ENCODE measurements at regions not wholly inside any gene's neighbourhood (a gene's known extent, or its start where the extent isn't known, plus 50 kb on each side); places are given as distances from the start of the nearest gene placed in this dataset.
"Not testable (repeated sequence)": the region's sequence is repeated elsewhere in the genome, so short reads cannot be mapped to it uniquely, and the experiment has no call there.

DNA sequence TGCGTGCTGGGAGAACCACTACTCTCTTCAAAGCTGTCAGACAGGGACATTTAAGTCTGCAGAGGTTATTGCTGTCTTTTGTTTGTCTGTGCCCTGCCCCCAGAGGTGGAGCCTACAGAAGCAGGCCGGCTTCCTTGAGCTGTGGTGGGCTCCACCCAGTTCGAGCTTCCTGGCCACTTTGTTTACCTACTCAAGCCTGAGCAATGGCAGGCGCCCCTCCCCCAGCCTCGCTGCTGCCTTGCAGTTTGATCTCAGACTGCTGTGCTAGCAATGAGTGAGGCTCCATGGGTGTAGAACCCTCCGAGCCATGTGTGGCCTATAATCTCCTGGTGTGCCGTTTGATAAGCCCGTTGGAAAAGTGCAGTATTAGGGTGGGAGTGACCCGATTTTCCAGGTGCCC, 542.5 kb upstream of the KLF4 start:
- TF ChIP-seq ZNF274 (IDR thresholded peaks at IDR 0.05; ENCODE audit: low read depth, low read length); SUZ12 (IDR thresholded peaks at IDR 0.05; ENCODE audit: extremely low read depth, insufficient read depth, insufficient read length): not testable (repeated sequence)

All from NT2/D1 (cell line).